ENCODE measurements at regions not wholly inside any gene's neighbourhood (a gene's known extent, or its start where the extent isn't known, plus 50 kb on each side); places are given as distances from the start of the nearest gene placed in this dataset.

- no peak for TF ChIP-seq HDAC6 (IDR thresholded peaks at IDR 0.05; ENCODE audit: low read depth, low read length)
- TF ChIP-seq TBP (IDR thresholded peaks at IDR 0.05; ENCODE audit: low read depth, low read length): no peak
- no peak for TF ChIP-seq CHD2 (IDR thresholded peaks at IDR 0.05; ENCODE audit: low read length)
- no peak for TF ChIP-seq POU5F1 (IDR thresholded peaks at IDR 0.05; ENCODE audit: low read depth, low read length)
- no peak for TF ChIP-seq JUND (IDR thresholded peaks at IDR 0.05; ENCODE audit: low read length)
- TF ChIP-seq CTCF (IDR thresholded peaks at IDR 0.05; ENCODE audit: control extremely low read depth in 1 of 3, insufficient read depth in 1 of 3, low read depth in 1 of 3, low read length in 3 of 3): no peak
- TF ChIP-seq, protein P1, sequence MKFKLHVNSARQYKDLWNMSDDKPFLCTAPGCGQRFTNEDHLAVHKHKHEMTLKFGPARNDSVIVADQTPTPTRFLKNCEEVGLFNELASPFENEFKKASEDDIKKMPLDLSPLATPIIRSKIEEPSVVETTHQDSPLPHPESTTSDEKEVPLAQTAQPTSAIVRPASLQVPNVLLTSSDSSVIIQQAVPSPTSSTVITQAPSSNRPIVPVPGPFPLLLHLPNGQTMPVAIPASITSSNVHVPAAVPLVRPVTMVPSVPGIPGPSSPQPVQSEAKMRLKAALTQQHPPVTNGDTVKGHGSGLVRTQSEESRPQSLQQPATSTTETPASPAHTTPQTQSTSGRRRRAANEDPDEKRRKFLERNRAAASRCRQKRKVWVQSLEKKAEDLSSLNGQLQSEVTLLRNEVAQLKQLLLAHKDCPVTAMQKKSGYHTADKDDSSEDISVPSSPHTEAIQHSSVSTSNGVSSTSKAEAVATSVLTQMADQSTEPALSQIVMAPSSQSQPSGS (IDR thresholded peaks at IDR 0.05; ENCODE audit: low read length): no peak
- no peak for TF ChIP-seq POLR2A (IDR thresholded peaks at IDR 0.05; ENCODE audit: control extremely low read depth in 1 of 2, low read depth in 2 of 2, low read length in 2 of 2)
- TF ChIP-seq, protein P2, sequence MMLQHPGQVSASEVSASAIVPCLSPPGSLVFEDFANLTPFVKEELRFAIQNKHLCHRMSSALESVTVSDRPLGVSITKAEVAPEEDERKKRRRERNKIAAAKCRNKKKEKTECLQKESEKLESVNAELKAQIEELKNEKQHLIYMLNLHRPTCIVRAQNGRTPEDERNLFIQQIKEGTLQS (IDR thresholded peaks at IDR 0.05; ENCODE audit: insufficient read depth, low read depth, low read length): no peak
- no peak for TF ChIP-seq USF2 (IDR thresholded peaks at IDR 0.05; ENCODE audit: low read length)
- no peak for TF ChIP-seq BACH1 (IDR thresholded peaks at IDR 0.05; ENCODE audit: low read length)
- TF ChIP-seq, protein P3, sequence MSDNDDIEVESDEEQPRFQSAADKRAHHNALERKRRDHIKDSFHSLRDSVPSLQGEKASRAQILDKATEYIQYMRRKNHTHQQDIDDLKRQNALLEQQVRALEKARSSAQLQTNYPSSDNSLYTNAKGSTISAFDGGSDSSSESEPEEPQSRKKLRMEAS (IDR thresholded peaks at IDR 0.05): no peak
These were observed 1094.9 kb upstream of the AUTS2 start for GRCh38 chr7:68503400-68503799.

Data from H1 (cell line).